HG03469 (cell line): ENCODE measurements at regions not wholly inside any gene's neighbourhood (a gene's known extent, or its start where the extent isn't known, plus 50 kb on each side); places are given as distances from the start of the nearest gene placed in this dataset.
"Not testable (repeated sequence)": the region's sequence is repeated elsewhere in the genome, so short reads cannot be mapped to it uniquely, and the experiment has no call there.

Source experiments
- ATAC-seq: cut with Tn5 transposase; IDR thresholded peaks from one replicate; pipeline ENCODE4 v1.9.1; 2021; ENCODE audit warnings: mild to moderate bottlenecking, moderate library complexity, moderate number of reproducible peaks; ENCODE audit not compliant: unreplicated experiment

GRCh38 chr16:62272035-62272434 is 235.8 kb upstream of the CDH8 start:
- ATAC-seq, result no peak

- ATAC-seq, result no peak
These were observed 225.5 kb upstream of the CDH8 start for GRCh38 chr16:62261760-62262159.

- not testable (repeated sequence) for ATAC-seq
These were observed 222.7 kb upstream of the CDH8 start for GRCh38 chr16:62258931-62259435.

GRCh38 chr16:62256406-62256805 is 220.2 kb upstream of the CDH8 start:
- ATAC-seq, result no peak

GRCh38 chr16:62254847-62255246 is 218.6 kb upstream of the CDH8 start:
- no peak for ATAC-seq

GRCh38 chr16:62254372-62254771 is 218.1 kb upstream of the CDH8 start:
- no peak for ATAC-seq

GRCh38 chr16:62253966-62254365 is 217.7 kb upstream of the CDH8 start:
- ATAC-seq, result no peak

- no peak for ATAC-seq
These were observed 212.8 kb upstream of the CDH8 start for GRCh38 chr16:62249069-62249468.

GRCh38 chr16:62240722-62241121 is 204.5 kb upstream of the CDH8 start:
- no peak for ATAC-seq

GRCh38 chr16:62225675-62226074 is 189.4 kb upstream of the CDH8 start:
- ATAC-seq, result peak; percentile 84

- ATAC-seq, result no peak
These were observed 188.5 kb upstream of the CDH8 start for GRCh38 chr16:62224646-62225209.

- no peak for ATAC-seq
These were observed 180.6 kb upstream of the CDH8 start for GRCh38 chr16:62216837-62217236.

GRCh38 chr16:62213763-62214162 is 177.5 kb upstream of the CDH8 start:
- ATAC-seq, result no peak

GRCh38 chr16:62208934-62209333 is 172.7 kb upstream of the CDH8 start:
- ATAC-seq, result no peak

GRCh38 chr16:62205459-62205858 is 169.2 kb upstream of the CDH8 start:
- ATAC-seq, result no peak

- no peak for ATAC-seq
These were observed 165.7 kb upstream of the CDH8 start for GRCh38 chr16:62201911-62202310.

- ATAC-seq, result no peak
These were observed 158.6 kb upstream of the CDH8 start for GRCh38 chr16:62194828-62195227.

GRCh38 chr16:62190426-62190825 is 154.2 kb upstream of the CDH8 start:
- ATAC-seq, result no peak

- no peak for ATAC-seq
These were observed 141.3 kb upstream of the CDH8 start for GRCh38 chr16:62177351-62178203.

GRCh38 chr16:62170642-62171041 is 134.4 kb upstream of the CDH8 start:
- ATAC-seq, result no peak

- no peak for ATAC-seq
These were observed 131.3 kb upstream of the CDH8 start for GRCh38 chr16:62167551-62167950.

- ATAC-seq, result no peak
These were observed 121.3 kb upstream of the CDH8 start for GRCh38 chr16:62157544-62157943.
